PC-9 (cell line): ENCODE measurements at regions not wholly inside any gene's neighbourhood (a gene's known extent, or its start where the extent isn't known, plus 50 kb on each side); places are given as distances from the start of the nearest gene placed in this dataset.
A peak's percentile ranks its signal among the peaks of the same experiment; 100 is the strongest.

Source experiments
- BruUV-seq: library from RNA; stranded (reverse); fragments of 400-500 nt; replicated peaks from 2 replicates; lab custom pipeline; 2021; lab: Mats Ljungman, UMichigan
- CTCF ChIA-PET: fragments of 300-600 bp; sonication (Branson Sonifier 250); formaldehyde crosslinking; loops from one replicate; lab custom pipeline; 2022; ENCODE audit warnings: antibody characterized with exemption; lab: Charles Lee
- POLR2A ChIA-PET: fragments of 300-600 bp; sonication (Branson Sonifier 250); formaldehyde crosslinking; loops from one replicate; lab custom pipeline; 2022; ENCODE audit warnings: antibody characterized with exemption; ENCODE audit not compliant: unreplicated experiment; lab: Charles Lee
- DNase-seq, 2 experiments: peaks; one replicate each; pipeline versions ENCODE4 v3.0.0 to v3.0.0-alpha.2; 2015 to 2022; ENCODE audit warnings: mixed read lengths in 1 of 2
- H2AFZ ChIP-seq: fragments of 200-600 bp; sonication (generic); 2 replicates; pipeline ENCODE4 v1.8.1; 2017; ENCODE audit warnings: antibody characterized with exemption
- H3F3A ChIP-seq: fragments of 200-600 bp; sonication (generic); 2 replicates; pipeline ENCODE4 v1.8.1; 2017; ENCODE audit warnings: antibody characterized with exemption, mild to moderate bottlenecking, low read depth; ENCODE audit not compliant: insufficient read depth
- H3K27ac ChIP-seq: fragments of 200-600 bp; sonication (generic); 2 replicates; pipeline ENCODE4 v1.6.1; 2016; ENCODE audit warnings: mixed run types
- H3K27me3 ChIP-seq: fragments of 200-600 bp; sonication (generic); 2 replicates; pipeline ENCODE4 v1.6.1; 2016; ENCODE audit warnings: low read depth, mixed run types; ENCODE audit not compliant: insufficient read depth
- H3K36me3 ChIP-seq: fragments of 200-600 bp; sonication (generic); 2 replicates; pipeline ENCODE4 v1.6.1; 2016; ENCODE audit warnings: low read depth, mixed run types
- H3K4me1 ChIP-seq: fragments of 200-600 bp; sonication (generic); replicated peaks from 2 replicates; pipeline ENCODE4 v1.6.1; 2016; ENCODE audit warnings: mixed run types; ENCODE audit not compliant: insufficient read depth
- H3K4me2 ChIP-seq: fragments of 200-600 bp; sonication (generic); 2 replicates; pipeline ENCODE4 v1.6.1; 2017; ENCODE audit warnings: mixed run types
- H3K4me3 ChIP-seq: fragments of 200-600 bp; sonication (generic); 2 replicates; pipeline ENCODE4 v1.6.1; 2016; ENCODE audit warnings: mixed run types
- H3K79me2 ChIP-seq: fragments of 200-600 bp; sonication (generic); 2 replicates; pipeline ENCODE4 v1.6.1; 2017; ENCODE audit warnings: low read depth, mixed run types
- H3K9me2 ChIP-seq: fragments of 200-600 bp; sonication (generic); 2 replicates; pipeline ENCODE4 v1.8.1; 2017; ENCODE audit warnings: mild to moderate bottlenecking; ENCODE audit not compliant: insufficient read depth
- H3K9me3 ChIP-seq: fragments of 200-600 bp; sonication (generic); 2 replicates; pipeline ENCODE4 v1.8.1; 2016; ENCODE audit warnings: low read depth; ENCODE audit not compliant: insufficient read depth
- H4K20me1 ChIP-seq: fragments of 200-600 bp; sonication (generic); 2 replicates; pipeline ENCODE4 v1.8.1; 2017; ENCODE audit not compliant: insufficient read depth
- EZH2 ChIP-seq: fragments of 200-600 bp; sonication (generic); IDR thresholded peaks from 2 replicates; pipeline ENCODE4 v1.8.0; 2017; ENCODE audit warnings: antibody characterized with exemption, low read depth
- intact Hi-C: fragments of 100-400 bp; cut with micrococcal nuclease; formaldehyde crosslinking; loops from one replicate; pipeline ENCODE4 v1.10.0; 2022; ENCODE audit not compliant: unreplicated experiment
- TF ChIP-seq, protein P1 (sequence below): fragments of 200-600 bp; sonication (generic); conservative IDR thresholded peaks from 2 replicates; pipeline ENCODE4 v1.6.1; 2017; ENCODE audit warnings: mixed run types, antibody characterized with exemption, mild to moderate bottlenecking, moderate library complexity

DNA sequence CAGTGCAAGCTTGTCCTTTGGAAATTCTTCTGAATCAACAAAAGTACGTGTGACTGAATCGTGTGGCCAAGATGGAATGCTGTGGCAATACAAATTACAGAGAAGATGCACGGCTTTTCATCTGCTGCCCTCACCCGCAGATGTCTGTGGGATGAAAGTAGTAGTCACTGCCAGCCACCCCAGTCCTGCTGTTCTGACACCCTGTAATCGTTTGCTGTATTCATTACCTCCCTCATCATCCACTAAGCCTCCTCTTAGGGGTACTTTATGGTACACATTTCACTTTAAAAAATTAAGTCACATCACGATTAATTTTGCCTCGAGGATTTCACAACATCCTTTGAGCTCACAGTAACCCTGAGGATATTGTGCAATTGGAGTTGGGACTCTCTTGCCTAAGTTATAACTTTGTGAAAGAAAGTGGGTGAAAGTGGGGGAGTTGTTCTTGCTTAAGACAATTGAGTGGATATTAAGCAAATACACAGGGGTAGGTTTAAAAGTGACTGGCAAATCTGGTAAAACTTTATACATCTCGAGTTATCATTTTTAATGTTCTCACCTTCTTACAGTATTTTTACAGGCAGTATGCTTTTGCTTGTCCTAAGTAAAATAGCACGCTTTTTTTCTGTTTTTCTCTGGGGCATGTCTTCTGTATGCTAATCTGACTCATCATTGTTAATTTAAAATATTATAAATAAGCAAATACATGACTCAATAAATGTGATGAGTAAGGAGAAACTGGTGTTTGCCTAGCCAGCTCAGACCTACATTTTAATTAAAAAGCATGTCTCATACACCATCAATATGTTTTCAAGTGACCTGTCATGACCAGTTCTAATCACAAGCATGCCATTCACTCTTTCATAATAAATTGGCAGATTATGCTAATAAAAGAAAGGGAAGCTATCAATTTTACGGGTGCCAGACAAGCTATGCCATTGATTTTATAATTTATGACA, 680.9 kb downstream of the IRS1 start:
- Histone ChIP-seq H3K4me3 (peak overlapping the region; percentile 27; the same call in 1 of the 2 replicates), H3K27ac (peak overlapping the region; percentile 93), H3K4me1 (peaks cover 64% of the 10 kb centered on the region), H3K9me2 (no peaks in the 10 kb centered on the region), H3K27me3 (no peaks in the 10 kb centered on the region), H3K4me2 (peak overlapping the region; percentile 87), H4K20me1 (no peaks in the 10 kb centered on the region), H3F3A (peaks cover 63% of the 10 kb centered on the region), H3K9me3 (peaks cover 16% of the 10 kb centered on the region), H3K36me3 (peaks cover 6% of the 10 kb centered on the region; the same call in 1 of the 2 replicates), H3K79me2 (no peaks in the 10 kb centered on the region), H2AFZ (peak overlapping the region; percentile 53)
- no TSS peak for BruUV-seq
- DNase-seq: peak; percentile 33 to 92
- intact Hi-C loops: loop anchor here (5.0 kb wide), 4 partner anchors 219 to 719 kb away; partner anchors contain the start of gene RHBDD1
- POLR2A ChIA-PET: interaction anchor here (0.5 to 0.7 kb wide), 3 partner anchors 18 to 1831 kb away, joined by 3 to 9 read pairs (median 4); no protein-coding TSS in a partner anchor
- CTCF ChIA-PET: no interaction called here
- TF ChIP-seq, protein P1, sequence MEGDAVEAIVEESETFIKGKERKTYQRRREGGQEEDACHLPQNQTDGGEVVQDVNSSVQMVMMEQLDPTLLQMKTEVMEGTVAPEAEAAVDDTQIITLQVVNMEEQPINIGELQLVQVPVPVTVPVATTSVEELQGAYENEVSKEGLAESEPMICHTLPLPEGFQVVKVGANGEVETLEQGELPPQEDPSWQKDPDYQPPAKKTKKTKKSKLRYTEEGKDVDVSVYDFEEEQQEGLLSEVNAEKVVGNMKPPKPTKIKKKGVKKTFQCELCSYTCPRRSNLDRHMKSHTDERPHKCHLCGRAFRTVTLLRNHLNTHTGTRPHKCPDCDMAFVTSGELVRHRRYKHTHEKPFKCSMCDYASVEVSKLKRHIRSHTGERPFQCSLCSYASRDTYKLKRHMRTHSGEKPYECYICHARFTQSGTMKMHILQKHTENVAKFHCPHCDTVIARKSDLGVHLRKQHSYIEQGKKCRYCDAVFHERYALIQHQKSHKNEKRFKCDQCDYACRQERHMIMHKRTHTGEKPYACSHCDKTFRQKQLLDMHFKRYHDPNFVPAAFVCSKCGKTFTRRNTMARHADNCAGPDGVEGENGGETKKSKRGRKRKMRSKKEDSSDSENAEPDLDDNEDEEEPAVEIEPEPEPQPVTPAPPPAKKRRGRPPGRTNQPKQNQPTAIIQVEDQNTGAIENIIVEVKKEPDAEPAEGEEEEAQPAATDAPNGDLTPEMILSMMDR: no peak
- TF ChIP-seq EZH2: no peak

DNA sequence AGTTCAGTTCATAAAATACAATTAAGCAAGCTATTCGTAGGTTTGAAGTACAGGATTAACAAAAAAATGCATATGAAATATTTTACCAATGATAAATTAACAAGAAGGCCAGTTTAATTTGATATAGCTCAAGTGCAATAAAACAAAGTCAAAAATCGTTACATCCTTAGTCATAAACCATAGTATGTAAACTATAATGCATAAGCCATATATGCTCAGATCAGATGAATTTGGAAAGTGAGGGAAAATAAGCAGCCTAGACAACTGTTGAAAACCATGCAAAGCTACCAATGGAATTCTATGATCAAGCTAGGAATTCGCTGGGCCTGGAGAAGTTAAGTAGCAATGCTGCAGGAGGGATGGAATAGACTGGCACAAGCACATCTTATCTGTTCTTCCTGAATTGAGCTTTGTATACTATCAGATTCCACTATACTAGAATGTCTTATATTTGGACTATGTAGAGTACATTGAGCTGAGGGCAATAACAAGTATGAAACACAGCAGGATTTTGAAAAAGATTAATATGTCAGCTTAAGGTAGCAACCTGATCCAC, 682.0 kb downstream of the IRS1 start:
- CTCF ChIA-PET: interaction anchor here (1.1 kb wide), 1 partner anchor 14 kb away, joined by 3 read pairs; no protein-coding TSS in a partner anchor
- peak overlapping the region; percentile 93 for H3K27ac ChIP-seq

DNA sequence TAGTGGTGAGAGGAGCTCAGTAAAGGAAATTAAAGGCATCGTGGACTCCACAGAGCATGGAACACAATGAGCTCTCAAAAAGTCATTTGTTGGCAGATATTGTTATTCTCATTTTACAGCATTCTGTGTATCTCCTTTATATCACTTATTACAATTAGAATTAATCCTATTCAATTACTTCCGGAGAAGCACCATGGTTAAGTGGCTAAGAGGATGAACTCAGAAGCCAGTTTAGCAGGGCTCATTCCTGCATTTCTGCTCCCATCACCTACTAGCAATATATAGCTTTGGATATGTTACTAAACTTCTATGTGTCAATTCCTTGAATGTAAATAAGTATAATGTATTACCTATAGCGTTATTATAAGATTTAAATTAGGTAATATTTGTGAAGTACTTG, 683.3 kb downstream of the IRS1 start:
- DNase-seq: no peak
- Histone ChIP-seq H3K27me3 (no peaks in the 10 kb centered on the region), H2AFZ (no peak overlapping the region), H3K4me1 (peaks cover 64% of the 10 kb centered on the region), H3K27ac (peak overlapping the region; percentile 83), H3K79me2 (no peaks in the 10 kb centered on the region), H3K4me3 (no peak overlapping the region), H3K9me2 (no peaks in the 10 kb centered on the region), H4K20me1 (no peaks in the 10 kb centered on the region), H3K36me3 (peaks cover 6% of the 10 kb centered on the region; the same call in 1 of the 2 replicates), H3K4me2 (no peak overlapping the region), H3F3A (peaks cover 63% of the 10 kb centered on the region), H3K9me3 (peaks cover 2% of the 10 kb centered on the region)
- no peak for TF ChIP-seq EZH2
- TF ChIP-seq, protein P1: no peak
- no TSS peak for BruUV-seq
- POLR2A ChIA-PET: no interaction called here
- CTCF ChIA-PET: no interaction called here
- intact Hi-C loops: loop anchor here (5.0 kb wide), 4 partner anchors 221 to 721 kb away; partner anchors contain the start of gene RHBDD1

More for the DNA sequence above, 682.0 kb downstream of the IRS1 start:
- H3K4me1 ChIP-seq: peaks cover 64% of the 10 kb centered on the region
- peak overlapping the region; percentile 87 for H3K4me2 ChIP-seq
- TF ChIP-seq EZH2: no peak
- TF ChIP-seq, protein P1: no peak
- H3K36me3 ChIP-seq: peaks cover 6% of the 10 kb centered on the region; the same call in 1 of the 2 replicates
- H3K9me3 ChIP-seq: peaks cover 15% of the 10 kb centered on the region
- H3K27me3 ChIP-seq: no peaks in the 10 kb centered on the region
- H3K79me2 ChIP-seq: no peaks in the 10 kb centered on the region
- intact Hi-C loops: loop anchor here (5.0 kb wide), 4 partner anchors 220 to 720 kb away; partner anchors contain the start of gene RHBDD1
- BruUV-seq: no TSS peak
- peaks cover 63% of the 10 kb centered on the region for H3F3A ChIP-seq
- peak overlapping the region; percentile 27; the same call in 1 of the 2 replicates for H3K4me3 ChIP-seq
- POLR2A ChIA-PET: interaction anchor here (0.5 kb wide), 1 partner anchor 599 kb away, joined by 3 read pairs; no protein-coding TSS in a partner anchor
- H3K9me2 ChIP-seq: no peaks in the 10 kb centered on the region
- DNase-seq: no peak
- no peak overlapping the region for H2AFZ ChIP-seq
- no peaks in the 10 kb centered on the region for H4K20me1 ChIP-seq
